GM19397 (cell line): ENCODE measurements at regions not wholly inside any gene's neighbourhood (a gene's known extent, or its start where the extent isn't known, plus 50 kb on each side); places are given as distances from the start of the nearest gene placed in this dataset.
"Not testable (repeated sequence)": the region's sequence is repeated elsewhere in the genome, so short reads cannot be mapped to it uniquely, and the experiment has no call there.

Source experiments
- ATAC-seq: cut with Tn5 transposase; IDR thresholded peaks from one replicate; pipeline ENCODE4 v1.9.1; 2021; ENCODE audit warnings: mild to moderate bottlenecking, moderate library complexity; ENCODE audit not compliant: unreplicated experiment

DNA sequence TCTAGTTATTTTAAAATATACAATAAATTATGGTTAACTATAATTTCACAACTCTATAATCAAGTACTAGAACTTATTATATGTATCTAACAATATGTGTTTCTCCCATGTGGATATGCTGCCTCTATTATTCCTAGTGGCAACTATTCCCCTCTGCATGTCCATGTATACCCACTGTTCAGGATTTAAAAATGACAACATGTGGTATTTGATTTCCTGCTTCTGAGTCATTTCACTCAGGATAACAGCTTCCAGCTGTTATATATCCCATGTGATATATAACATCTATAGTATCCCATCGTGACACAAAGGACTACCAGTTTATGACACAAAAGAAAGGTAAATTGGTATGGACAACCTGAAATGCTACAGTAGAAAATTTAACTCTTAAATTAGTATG lies 167.4 kb upstream of the TACR3 start:
- no peak for ATAC-seq

DNA sequence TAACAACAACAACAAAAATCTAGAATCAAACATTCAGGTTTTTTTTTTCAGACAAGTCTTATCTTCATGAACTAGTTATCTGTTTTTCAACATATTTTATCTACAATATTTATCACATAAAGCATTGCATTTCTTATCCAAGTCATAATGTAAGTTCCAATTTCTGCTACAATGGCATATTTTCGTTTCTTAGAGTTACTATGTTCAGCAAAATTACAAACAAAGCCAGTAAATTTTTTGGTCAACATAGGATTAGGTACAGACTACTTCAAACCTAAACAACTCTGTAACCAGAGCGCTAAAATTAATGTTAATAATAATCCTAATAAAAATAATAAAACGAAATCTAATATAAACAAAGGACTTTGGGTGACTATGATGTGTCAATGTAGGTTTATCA lies 165.4 kb upstream of the TACR3 start:
- no peak for ATAC-seq

DNA sequence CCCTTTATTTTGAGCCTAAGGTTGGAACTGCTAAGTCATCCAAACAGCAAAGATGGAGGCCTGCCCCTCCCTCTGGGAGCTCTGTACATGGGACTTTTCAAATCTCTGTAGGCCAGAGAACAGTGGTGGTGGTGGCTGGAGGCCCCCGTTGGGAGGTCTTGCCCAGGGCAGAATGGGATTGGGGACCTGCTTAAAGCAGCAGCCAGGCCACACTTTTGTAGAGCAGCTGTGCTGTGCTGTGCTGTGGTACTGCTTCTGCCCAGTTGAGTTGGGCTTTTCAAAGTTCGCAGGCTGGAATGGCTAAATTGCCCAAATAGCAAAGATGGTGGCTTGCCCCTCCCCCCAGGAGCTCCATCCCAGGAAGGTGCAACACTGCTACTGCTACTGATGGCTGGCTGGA lies 147.5 kb upstream of the TACR3 start:
- ATAC-seq: no peak

DNA sequence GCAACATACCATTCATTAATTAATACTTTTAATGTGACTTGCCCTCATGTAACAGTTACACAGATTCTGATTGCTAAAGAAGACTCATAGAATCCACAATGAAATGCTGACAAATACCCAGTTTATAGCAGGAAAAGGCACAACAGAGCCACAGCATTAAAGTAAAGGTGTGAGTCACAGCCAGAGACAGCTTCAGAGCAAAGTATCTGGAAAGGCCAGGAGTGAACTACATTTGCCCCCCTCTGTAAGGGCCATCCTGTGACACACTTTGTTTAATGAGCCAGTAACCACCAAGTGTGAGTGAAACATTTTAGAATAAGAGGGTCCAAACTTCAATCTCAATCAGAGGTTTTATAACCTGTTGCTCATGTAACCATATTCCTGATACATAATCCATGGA lies 133.8 kb upstream of the TACR3 start:
- ATAC-seq: no peak

DNA sequence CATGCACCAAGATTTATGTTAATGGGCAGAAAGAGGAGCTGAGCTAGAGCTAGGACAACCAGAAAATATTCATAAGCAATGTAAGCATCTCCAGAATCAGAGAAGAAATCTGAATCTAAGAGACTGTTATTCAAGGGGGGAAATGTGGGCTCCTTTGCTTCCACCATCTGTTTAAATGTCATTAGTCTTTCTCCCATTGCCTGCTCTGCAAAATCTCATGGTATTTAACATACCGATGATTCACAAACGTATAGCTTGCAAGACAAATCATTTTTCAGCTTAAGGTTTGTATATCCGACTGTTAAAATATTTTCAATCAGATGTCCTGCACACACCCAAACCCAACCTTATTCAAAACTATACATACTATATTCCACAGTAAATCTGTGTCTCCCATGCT lies 133.4 kb upstream of the TACR3 start:
- no peak for ATAC-seq

DNA sequence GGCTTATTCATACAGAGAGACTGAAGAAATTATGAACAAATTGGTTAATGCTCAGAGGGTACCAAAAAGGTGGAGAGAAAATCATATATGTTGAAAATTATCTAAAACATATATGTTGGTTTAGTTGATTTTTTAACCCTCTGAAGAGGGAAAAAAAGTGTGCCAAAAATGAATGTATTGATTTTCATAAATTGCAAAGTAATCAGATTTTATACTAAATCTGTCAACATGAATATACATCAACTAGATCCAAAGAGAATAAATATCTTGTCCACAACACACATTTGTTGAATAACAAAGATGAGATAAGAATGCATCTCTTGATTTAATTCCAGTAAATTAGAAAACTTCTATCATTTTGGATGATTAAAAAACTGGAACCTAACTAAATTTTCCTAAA lies 125.3 kb upstream of the TACR3 start:
- ATAC-seq: no peak

DNA sequence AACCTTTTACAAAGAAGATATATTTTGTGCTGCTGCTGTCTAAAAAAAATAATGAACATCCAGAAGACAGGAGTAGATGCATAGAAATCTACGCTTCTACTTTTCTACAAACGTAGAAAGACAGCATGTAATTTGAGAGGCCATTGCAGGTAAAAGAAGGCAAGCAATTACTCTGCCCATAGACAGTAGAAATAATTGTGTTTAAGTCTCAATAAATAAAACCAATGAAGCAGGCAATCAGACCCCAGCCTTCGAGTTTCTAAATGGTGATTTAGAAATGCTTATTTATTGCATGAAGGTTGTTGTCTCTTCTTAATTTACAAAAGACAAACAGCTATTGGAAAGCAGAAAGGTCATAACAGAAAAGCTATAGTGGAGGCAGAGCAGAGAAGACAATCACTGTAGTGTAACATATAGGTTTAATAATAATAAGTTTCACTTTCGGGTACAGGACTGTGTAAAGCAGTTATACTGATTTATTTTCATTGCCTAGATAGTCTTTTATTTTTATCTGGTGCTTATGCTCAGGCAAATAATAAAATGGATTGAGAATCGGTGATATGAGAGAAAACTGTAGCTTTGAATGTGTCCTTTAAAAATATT lies 123.0 kb upstream of the TACR3 start:
- ATAC-seq: no peak

DNA sequence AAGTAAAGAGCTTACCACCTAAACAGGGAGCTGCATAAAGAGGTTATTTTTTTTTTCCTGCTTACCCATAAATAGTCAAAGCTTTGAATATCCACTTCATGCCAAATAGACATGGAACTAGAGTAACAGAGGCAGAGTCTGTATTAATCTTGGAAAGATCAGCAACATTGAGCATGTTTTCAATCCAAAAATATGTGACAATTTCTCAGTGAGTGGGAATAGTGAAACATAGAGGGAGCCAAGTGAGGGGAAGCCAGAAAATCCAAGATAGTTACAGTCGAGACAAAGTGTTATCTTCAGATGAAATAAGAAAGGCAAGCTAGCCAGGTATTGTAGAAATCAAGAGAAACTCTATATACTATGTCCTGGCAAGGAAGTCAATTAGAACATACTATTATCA lies 122.3 kb upstream of the TACR3 start:
- ATAC-seq: no peak

DNA sequence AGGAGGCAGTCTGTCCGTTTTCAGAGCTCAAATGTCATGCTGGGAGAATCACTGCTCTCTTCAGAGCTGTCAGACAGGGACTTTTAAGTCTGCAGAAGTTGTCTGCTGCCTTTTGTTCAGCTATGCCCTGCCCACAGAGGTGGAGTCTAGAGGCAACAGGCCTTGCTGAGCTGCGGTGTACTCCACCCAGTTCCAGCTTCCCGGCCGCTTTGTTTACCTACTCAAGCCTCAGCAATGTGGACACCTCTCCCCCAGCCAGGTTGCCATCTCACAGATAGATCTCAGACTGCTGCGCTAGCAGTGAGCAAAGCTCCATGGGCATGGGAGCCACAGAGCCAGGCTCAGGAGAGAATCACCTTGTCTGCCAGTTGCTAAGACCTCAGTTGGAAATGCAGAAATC lies 90.5 kb upstream of the TACR3 start:
- ATAC-seq: not testable (repeated sequence)

DNA sequence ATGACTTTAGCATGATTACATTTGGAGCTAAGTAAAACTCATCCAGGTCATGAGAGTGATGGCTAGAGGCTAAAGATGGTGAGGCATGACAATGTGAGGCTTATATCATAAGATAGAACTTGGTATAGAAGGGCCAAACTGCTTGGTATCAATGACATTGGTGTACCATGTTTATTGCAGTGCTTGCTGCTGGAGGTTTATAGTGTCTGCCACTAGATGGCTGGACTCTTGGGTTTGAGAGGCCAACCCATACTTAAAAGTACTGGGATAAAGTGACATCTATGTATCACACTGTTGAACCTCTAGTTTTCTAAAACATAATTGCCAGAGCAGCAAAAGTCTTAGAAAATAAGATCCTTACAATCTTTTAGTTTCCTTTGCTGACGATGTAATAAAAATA lies 83.0 kb upstream of the TACR3 start:
- ATAC-seq: no peak

DNA sequence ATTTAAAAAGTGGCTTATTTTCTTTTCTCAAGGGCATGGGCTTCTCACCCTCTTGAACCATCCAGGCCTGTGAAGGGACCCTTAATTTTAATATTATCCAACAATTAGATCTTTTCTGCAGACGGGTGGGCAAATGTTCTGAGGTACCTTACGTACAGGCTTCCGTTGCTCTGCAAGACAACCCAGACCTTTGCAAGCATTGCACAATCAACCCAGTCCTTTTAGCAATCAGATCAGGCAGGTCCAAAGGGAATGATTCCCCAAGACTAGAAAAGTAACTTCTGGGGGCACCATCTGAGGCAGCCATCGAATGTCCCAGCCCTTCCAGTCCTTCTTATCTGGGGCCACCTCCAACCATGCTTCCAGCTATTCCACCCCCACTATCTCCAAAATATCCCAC lies 67.3 kb upstream of the TACR3 start:
- ATAC-seq: no peak

DNA sequence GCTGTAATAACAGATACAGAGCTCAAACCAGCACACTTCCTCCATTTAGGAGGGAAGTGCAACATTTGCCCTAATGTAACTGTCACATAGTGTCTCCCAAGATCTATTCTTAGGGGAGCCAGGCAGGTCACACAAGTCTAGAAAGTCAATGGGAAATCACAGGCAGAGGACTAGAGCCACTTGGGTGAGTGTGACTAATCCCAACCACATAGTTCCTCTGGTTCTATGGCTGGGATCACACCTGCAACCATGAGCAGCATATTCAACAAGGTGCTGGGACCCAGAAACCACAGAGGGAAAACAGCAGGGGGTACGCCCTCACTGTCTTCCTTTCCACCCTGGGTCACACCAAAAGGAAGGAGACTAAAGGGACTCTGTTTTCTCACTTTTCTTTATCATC lies 66.8 kb upstream of the TACR3 start:
- no peak for ATAC-seq

DNA sequence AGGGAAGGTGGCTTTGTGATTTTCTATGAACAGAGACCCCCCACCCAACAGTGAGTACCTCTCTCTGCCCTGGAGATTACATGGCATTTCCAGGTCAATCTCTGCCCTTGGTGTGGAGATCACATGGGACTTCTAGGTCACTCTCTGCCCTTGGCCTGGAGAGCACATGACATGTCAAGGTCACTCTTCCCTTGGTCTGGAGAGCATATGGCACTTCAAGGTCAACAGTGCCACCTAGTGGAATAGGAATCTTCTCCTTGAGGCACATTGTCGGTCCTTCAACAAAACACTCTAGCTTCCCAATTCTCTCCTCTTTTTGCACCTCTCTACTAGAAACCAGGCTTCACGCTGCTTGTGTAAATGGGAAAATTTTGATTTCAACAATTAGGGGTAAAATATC lies 66.2 kb upstream of the TACR3 start:
- no peak for ATAC-seq

DNA sequence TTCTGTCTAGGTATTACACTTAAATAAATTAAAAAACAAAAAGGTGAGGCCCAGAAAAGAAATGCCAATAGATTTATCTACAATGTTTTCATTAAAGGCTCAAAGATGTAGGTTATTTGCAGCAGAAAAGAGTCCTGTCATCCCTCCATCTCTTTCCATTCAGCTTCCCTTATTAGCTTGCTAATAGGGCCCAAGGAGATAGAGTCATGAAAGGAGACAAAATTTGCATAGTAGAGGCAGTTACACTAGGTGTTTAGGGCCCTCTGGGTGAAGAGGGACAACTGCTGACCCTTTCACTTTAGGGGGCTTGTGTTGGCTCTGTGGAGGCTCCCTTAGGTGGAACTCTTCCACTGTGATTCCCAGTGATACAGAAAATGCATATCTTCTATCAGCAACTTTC lies 58.4 kb upstream of the TACR3 start:
- ATAC-seq: no peak

DNA sequence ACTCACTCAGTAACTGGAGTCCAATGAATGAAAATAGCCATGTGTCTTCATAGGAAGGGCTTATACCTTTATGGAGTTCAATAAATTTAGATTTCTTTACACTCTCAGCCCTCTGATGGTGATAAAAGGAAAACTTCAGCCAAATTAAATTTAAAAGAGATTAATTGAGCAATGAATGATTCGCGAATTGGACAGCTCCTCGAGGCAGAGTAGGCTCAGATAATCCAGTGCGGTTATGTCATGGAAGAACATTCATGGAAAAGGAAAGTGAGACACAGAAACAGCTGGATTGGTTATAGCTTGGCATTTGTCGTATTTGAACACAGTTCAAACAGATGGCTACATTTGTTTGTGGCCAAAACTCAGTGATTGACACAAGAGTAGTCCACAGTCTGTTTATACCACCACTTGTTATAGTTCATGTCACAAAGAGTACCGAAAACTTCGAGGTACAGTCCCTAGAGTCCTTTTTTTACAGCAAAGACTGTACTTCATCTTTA lies 54.6 kb upstream of the TACR3 start:
- no peak for ATAC-seq

DNA sequence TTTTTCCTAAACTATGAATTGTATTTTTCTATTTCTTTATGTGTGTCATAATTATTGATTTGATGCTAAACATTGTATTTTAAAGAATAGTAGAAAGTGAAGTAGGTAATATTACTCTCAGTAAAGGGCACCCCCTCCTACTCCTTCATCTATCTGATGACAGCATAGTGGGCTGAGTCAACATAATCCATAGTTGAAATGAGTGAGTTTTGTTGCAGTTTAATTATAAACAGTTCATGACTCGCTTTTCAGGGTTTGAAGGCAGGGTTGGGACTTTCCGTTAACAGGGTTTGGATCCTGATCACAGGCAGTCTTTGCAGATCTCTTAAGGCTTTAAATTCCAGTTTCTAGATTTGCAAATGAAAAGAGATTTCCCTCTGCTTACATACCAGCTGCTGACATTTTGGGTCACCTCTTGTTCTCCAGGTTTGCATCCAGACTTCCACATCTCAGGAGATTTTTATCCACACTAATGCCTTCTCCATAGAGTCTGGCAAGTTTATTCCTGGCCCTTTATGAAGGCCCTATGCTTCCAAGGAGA lies 54.0 kb upstream of the TACR3 start:
- ATAC-seq: no peak
